Cardiac fibroblast (primary cell): ENCODE measurements at regions not wholly inside any gene's neighbourhood (a gene's known extent, or its start where the extent isn't known, plus 50 kb on each side); places are given as distances from the start of the nearest gene placed in this dataset.
A peak's percentile ranks its signal among the peaks of the same experiment; 100 is the strongest.

Experiments used
- DNase-seq, 2 donors: peaks; one replicate each; pipeline versions ENCODE4 v3.0.0 to v3.0.0-alpha.2; 2010; ENCODE audit warnings: low read depth in 2 of 2
- H3K4me3 ChIP-seq, 2 donors: replicated peaks in 1 of 2; 1 replicate in 1 of 2; 2 replicates in 1 of 2; pipeline ENCODE4 v1.5.1; 2011; ENCODE audit warnings: low read depth in 2 of 2, low read length in 2 of 2, mild to moderate bottlenecking in 2 of 2, moderate library complexity in 1 of 2
- CTCF ChIP-seq: IDR thresholded peaks from one replicate; pipeline ENCODE4 v1.5.1; 2011; ENCODE audit warnings: low read depth, mild to moderate bottlenecking, low read length, inconsistent platforms

GRCh38 chr2:63755216-63755615 is 86.5 kb upstream of the UGP2 start:
- peak in 1 of 2 donors; percentile 14 for DNase-seq
- no peak for TF ChIP-seq CTCF
- H3K4me3 ChIP-seq: no peak overlapping the region

GRCh38 chr2:63755965-63756364 is 85.7 kb upstream of the UGP2 start:
- TF ChIP-seq CTCF: no peak
- peak in 1 of 2 donors; percentile 57 for DNase-seq

DNA sequence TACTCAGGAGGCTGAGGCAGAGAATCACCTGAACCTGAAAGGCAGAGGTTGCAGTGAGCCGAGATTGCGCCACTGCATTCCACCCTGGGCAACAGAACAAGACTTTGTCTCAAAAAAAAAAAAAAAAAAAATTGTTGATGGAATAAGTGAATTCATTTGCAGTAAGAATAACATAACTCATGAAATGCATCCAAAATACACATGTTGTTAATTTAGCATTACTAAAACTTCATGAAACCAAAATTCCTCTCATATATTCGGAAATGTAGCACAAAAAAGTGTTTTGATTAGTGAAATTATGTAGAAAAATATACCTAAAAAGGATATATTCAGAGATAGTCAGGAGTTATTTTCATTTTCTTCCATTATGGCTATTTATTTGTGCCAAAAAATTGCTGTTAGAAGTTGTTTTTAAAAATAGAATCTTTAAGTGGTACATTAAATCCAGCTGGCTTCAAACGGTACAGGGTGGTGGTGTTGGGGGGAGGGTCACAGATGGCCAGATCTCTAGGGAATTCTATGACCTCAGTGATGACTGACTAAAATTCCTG is 78.2 kb upstream of the UGP2 start:
- no peak overlapping the region for H3K4me3 ChIP-seq
- no peak for TF ChIP-seq CTCF
- peak; percentile 17 to 75 for DNase-seq

More at GRCh38 chr2:63755965-63756364, 85.7 kb upstream of the UGP2 start:
- no peak overlapping the region for H3K4me3 ChIP-seq

DNA sequence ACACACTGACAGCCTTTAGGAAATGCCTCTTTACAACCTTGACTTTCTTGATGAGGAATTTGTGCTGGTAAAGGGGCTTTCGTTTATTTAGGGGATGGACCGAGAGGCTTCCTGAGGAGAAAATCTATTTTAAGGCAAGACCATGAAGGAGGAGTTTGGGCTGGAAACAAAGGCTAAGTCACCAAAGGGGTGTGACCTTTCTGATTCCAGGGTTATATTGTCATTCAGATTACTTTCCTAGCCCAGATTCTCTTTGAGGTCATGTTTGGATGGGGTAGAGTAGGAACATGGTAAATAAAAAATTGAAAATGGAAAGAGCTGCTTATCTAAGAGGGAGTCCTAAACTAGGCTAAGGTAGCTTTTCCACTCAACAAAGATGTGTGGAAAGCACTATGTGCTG is 77.1 kb upstream of the UGP2 start:
- H3K4me3 ChIP-seq: no peak overlapping the region
- peak in 1 of 2 donors; percentile 41 for DNase-seq
- no peak for TF ChIP-seq CTCF

DNA sequence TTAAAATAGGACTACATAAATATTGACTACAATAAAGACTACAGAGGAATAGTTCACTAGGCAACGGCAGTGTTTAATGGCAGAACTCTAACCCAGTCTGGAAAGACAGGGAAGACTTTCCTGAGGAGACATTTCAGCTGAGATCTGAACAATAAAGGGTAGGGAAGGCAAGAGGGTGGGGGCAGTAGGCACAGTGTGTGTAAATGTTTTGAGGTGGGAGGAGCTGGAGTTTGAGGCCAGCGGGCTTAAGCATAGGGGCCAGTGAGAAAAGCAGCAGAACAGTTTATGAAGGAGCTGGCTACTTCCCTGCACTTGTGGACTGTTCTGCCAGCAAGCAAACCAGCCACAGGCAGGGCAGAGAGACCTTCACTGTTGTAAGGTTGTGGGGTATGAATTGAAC is 76.6 kb upstream of the UGP2 start:
- TF ChIP-seq CTCF: no peak
- no peak overlapping the region for H3K4me3 ChIP-seq
- no peak for DNase-seq

GRCh38 chr2:63767307-63767706 is 74.4 kb upstream of the UGP2 start:
- H3K4me3 ChIP-seq: no peak overlapping the region
- no peak for TF ChIP-seq CTCF
- DNase-seq: no peak

DNA sequence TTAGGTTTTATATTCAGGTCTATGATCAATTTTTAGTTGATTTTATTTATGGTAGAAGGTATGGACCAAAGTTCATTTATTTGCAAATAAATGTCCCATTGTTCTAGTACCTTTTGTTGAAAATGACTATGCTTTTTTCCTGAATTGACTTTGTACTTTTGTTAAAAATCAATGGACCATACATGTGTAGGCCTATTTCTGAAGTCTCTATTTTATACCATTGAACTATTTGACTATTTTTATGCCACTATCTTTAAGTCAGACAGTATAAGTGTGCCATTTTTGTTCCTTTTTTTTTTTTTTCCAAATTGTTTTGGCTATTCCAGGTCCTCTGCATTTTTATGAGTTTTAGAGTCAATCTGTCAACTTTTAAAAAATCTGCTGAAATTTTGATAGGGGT is 73.6 kb upstream of the UGP2 start:
- no peak for DNase-seq
- TF ChIP-seq CTCF: no peak
- no peak overlapping the region for H3K4me3 ChIP-seq
